HCEC 1CT (cell line): ENCODE measurements at regions not wholly inside any gene's neighbourhood (a gene's known extent, or its start where the extent isn't known, plus 50 kb on each side); places are given as distances from the start of the nearest gene placed in this dataset.

Experiments
- DNase-seq: peaks from one replicate; pipeline ENCODE4 v3.0.0-alpha.2; 2017

GRCh38 chr2:21452263-21452662, 328.5 kb downstream of the TDRD15 start:
- DNase-seq: no peak

DNA sequence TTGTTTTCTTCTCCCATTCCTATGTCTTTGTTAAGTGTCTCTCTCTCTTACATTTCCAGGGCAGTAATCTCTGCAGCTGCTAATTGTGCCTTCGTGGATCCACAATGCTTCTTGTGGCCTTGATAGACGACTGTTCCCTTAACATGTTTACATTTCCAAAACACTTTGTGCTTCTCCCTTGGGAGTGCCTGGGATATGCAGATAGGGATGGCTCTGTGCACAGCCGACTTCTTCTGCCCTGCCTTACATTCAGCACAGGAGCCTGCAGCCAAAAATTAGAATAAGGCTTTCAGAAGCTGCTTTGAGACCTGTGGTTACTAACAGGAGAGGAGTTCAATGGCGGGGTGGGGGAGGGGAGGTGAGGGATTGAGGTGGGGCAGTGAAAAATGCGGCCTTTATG, 328.9 kb downstream of the TDRD15 start:
- no peak for DNase-seq

- no peak for DNase-seq
These were observed 330.1 kb downstream of the TDRD15 start for GRCh38 chr2:21453723-21454450.

- no peak for DNase-seq
These were observed 331.1 kb downstream of the TDRD15 start for GRCh38 chr2:21454839-21455238.

DNA sequence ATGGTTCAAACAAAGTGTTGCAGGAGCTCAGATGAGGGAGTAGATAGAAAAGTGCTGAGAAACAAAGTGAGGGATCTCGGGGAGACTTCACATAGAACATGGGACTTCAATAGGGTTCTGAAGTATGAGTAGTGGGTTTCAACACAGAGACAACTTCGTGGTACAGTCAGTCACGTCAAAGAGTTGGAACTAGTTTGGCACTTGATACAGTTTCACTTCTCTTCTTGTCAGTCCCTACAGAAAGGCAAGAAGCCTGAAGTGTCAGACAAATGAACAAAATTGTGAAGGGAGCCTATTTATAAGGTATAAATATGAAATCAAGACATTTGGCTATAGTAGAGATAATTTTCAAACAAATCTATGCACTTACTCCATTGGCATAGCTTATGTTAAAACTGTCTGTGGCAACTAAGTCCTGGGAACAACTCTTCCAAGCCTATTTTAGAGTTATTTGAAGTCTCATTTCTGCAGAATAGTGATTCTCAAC, 338.0 kb downstream of the TDRD15 start:
- no peak for DNase-seq

GRCh38 chr2:21466341-21466927, 342.7 kb downstream of the TDRD15 start:
- DNase-seq: no peak

GRCh38 chr2:21467280-21467818, 343.6 kb downstream of the TDRD15 start:
- DNase-seq: no peak

DNA sequence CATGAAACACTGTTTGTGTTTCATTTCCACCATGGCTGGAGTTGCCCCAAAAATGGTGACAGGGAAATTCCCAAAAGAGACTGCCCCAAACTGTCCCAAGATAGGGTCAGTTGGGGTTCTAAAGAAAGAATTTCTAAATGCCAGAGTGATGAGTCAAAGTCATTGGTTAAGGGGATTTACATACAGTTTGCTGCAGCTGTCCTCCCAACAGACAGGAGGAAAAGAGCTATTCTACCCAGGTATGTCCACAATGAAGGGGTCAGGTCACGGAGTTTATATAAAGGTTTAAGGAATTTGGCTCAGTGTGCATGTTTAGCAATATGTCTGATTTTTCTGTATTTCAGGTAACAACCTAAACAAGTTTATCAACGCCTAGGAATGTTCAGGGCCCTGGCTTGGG, 344.1 kb downstream of the TDRD15 start:
- DNase-seq: no peak

DNA sequence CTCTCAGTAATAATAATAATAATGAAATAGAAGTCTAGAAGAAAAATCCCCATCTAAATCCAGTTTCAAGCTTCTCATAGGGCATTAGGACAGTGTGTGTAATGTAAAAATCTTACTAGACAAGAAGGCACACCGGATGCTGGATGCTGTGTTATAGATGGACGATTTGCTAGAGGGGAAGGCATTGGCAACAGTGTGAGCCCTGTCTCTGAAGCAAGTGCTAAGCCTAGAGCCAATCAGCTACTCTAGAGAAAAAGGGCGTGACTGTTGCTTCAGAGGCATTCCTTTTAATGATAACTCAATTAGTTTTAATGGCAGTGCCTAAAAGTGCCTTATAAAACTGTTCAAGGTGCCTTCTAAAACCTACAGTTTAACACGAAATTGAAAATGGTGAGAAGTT, 344.9 kb downstream of the TDRD15 start:
- DNase-seq: no peak

DNA sequence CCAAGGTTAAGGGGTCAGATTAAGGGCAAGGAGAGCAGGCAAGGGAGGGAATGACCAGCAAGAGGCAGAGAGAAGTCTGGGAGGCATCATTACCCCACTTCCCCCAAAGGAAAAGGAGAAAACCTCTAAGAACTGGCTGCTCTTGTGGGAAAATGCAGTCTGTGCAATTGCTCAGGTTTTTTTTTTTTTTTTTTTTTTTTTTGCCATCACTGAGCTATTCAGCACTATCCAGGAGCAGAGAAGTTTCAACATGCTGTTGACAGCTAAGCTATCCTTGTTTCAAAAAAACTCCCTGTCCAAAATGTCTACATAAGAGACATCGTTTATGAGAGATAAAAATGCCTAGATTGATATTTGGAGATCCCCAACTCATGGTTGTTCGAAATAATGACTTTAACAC, 345.4 kb downstream of the TDRD15 start:
- no peak for DNase-seq

DNA sequence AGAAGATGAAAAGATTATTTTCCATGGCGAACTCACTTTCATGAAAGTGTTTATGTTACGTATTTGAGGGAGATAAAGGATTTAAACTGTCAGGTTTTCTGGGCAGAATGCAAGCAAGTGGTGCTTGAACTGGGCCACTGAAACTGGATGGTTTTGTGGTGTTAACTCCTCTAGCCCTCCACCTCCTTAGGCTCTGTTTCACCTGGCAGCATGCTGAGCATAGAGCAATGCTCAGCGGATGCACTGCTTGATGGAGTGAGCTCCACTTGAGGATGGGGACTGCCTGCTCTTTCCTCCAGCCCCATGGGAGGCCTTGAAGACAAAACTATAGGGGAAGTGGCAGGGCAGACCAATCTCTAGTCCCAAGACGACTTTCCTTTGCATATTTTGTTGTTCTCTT, 345.8 kb downstream of the TDRD15 start:
- no peak for DNase-seq

- no peak for DNase-seq
These were observed 356.4 kb downstream of the TDRD15 start for GRCh38 chr2:21480162-21480561.

DNA sequence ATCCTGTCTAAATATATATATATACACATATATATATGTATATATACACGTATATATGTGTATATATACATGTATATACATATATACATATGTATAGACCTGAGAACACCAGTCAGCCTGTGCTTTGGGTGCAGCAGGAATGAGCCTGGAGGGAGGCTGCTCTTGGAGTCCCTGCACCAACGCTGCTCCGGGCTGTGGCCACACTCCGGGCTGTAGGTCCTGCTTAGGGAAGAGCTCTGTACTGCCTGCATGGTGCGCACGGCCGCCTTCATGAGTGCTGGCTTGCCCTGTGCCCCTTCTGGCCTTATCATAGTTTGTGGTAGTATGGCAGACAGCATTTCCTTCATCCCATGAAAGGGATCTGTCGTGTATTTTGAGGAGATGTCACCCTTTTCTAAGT, 360.9 kb downstream of the TDRD15 start:
- DNase-seq: no peak

DNA sequence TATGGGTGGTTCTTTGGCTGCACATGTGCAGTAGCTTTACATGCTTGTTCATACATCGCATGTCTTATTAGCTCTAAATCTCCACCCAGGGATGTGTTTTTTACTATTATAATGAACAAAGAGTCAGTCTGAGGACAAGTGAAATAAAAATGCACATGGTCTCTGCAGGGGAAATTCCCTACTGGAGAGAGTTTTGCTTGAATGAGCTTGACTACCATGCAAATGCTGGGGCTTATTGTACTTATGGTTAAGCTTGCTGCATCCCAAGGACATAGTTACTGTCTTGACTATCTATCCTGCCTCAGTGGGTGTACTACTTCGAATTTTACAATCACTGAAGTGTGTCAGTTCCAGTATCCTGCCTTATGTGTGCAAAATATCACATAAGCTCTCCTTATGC, 362.7 kb downstream of the TDRD15 start:
- DNase-seq: no peak

- no peak for DNase-seq
These were observed 365.3 kb downstream of the TDRD15 start for GRCh38 chr2:21489080-21489479.

- DNase-seq: no peak
These were observed 374.2 kb downstream of the TDRD15 start for GRCh38 chr2:21498016-21498415.

DNA sequence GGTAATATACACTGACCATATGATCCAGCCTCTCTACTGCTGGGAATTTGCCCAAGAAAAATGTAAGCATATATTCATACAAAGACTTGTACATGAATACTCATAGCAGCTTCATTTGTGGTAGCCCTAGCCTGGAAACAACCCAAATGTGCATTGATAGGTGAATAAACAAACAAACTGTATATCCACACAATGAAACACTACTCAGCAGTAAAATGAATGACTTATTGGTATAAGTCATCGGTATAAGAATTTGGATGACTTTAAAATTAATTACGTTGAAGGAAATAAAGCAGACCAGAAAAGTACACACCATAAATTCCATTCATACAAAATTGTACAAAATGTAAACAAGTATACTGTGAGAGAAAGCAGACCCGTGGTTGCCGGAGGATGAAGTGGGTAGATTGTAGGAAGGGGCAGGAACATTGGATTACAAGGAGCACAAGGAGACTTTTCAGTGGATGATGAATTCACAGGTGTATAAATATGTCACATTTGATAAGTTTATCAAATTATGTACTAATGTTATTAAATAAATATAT, 376.7 kb downstream of the TDRD15 start:
- no peak for DNase-seq

GRCh38 chr2:21501376-21502027, 377.7 kb downstream of the TDRD15 start:
- no peak for DNase-seq

DNA sequence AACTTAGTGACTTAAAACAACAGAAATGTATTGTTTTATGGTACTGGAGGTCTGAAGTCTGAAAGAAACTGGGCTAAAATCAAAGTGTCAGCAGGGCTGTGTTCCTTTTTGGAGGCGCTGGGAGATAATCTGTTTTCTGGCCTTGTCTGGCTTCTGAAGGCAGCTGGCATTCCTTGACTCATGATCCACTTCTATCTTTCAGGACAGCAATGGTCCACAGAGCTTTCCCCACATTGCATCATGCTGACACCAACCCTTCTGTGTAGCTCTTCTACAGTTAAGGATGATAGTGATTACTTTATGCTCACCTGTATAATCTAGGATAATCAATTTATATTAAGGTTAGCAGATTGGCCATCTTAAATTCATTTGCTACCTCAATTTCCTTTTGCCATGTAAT, 392.1 kb downstream of the TDRD15 start:
- DNase-seq: no peak

DNA sequence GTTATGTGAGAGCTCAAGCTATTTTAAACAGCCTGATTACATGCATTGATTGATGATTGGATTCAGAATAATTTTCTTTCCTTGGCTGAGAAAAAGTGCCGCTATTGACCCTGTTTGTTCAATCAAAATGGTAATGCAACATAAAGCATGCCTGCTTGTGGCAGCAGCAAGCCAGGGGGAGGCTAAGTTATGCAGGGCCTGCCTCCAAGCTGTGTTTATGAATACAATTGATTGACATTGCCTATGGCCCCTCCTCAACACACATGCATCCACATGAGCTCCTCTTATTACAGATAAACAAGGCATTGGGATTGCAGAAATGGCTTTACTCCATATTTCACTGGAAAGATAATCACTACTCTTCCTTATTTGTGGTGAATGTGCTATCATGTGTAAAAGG, 395.6 kb downstream of the TDRD15 start:
- no peak for DNase-seq

GRCh38 chr2:21519821-21520220, 396.1 kb downstream of the TDRD15 start:
- no peak for DNase-seq

GRCh38 chr2:21535826-21536225, 412.1 kb downstream of the TDRD15 start:
- no peak for DNase-seq

- DNase-seq: no peak
These were observed 415.9 kb downstream of the TDRD15 start for GRCh38 chr2:21539685-21540084.

- DNase-seq: no peak
These were observed 419.9 kb downstream of the TDRD15 start for GRCh38 chr2:21543630-21544029.
